GM12864 (cell line): ENCODE measurements at regions not wholly inside any gene's neighbourhood (a gene's known extent, or its start where the extent isn't known, plus 50 kb on each side); places are given as distances from the start of the nearest gene placed in this dataset.
A peak's percentile ranks its signal among the peaks of the same experiment; 100 is the strongest.

Source experiments
- DNase-seq: peaks from one replicate; pipeline ENCODE4 v3.0.0-alpha.2; 2011; ENCODE audit warnings: low read depth
- H3K4me3 ChIP-seq: 2 replicates; pipeline ENCODE4 v1.5.1; 2011; ENCODE audit warnings: mild to moderate bottlenecking, low read depth, low read length, control low read depth
- CTCF ChIP-seq: IDR thresholded peaks from 2 replicates; pipeline ENCODE4 v1.5.1; 2011; ENCODE audit warnings: low read depth, mild to moderate bottlenecking, moderate library complexity, low read length, control low read depth, inconsistent platforms; ENCODE audit errors: missing control alignments

GRCh38 chr3:106290304-106290997 lies 421.6 kb upstream of the CBLB start:
- TF ChIP-seq CTCF = no peak

GRCh38 chr3:106293161-106293560 lies 424.3 kb upstream of the CBLB start:
- no peak for DNase-seq
- no peak overlapping the region for H3K4me3 ChIP-seq
- no peak for TF ChIP-seq CTCF

More at GRCh38 chr3:106290304-106290997, 421.6 kb upstream of the CBLB start:
- H3K4me3 ChIP-seq = no peak overlapping the region
- DNase-seq = no peak

GRCh38 chr3:106294121-106294520 lies 425.3 kb upstream of the CBLB start:
- no peak overlapping the region for H3K4me3 ChIP-seq
- DNase-seq = no peak
- no peak for TF ChIP-seq CTCF

- DNase-seq = no peak
- H3K4me3 ChIP-seq = no peak overlapping the region
- no peak for TF ChIP-seq CTCF
Measured at GRCh38 chr3:106296062-106296461, 427.2 kb upstream of the CBLB start.

GRCh38 chr3:106299300-106300098 lies 430.7 kb upstream of the CBLB start:
- peak; percentile 93 for DNase-seq
- no peak for TF ChIP-seq CTCF
- H3K4me3 ChIP-seq = no peak overlapping the region

GRCh38 chr3:106302451-106303221 lies 433.8 kb upstream of the CBLB start:
- no peak for TF ChIP-seq CTCF
- no peak overlapping the region for H3K4me3 ChIP-seq

More at GRCh38 chr3:106302451-106303221, 433.8 kb upstream of the CBLB start:
- DNase-seq = peak; percentile 98
